Tibial nerve (tissue), 4 donors: ENCODE measurements at regions not wholly inside any gene's neighbourhood (a gene's known extent, or its start where the extent isn't known, plus 50 kb on each side); places are given as distances from the start of the nearest gene placed in this dataset.

Experiments
- EP300 ChIP-seq, 2 donors: sonication (generic); formaldehyde crosslinking; IDR thresholded peaks; one replicate each; pipeline ENCODE4 v1.6.1; 2017; ENCODE audit warnings: antibody characterized with exemption in 2 of 2, mild to moderate bottlenecking in 1 of 2
- POLR2A ChIP-seq, 2 donors: fragments of 450-650 bp; IDR thresholded peaks; one replicate each; pipeline ENCODE4 v1.6.1; 2017; ENCODE audit warnings: antibody characterized with exemption in 2 of 2, mild to moderate bottlenecking in 2 of 2, moderate library complexity in 2 of 2
- TF ChIP-seq, protein P1 (sequence below), 5 experiments: fragments of 200-600 bp in 3 of 5; fragments of 450-650 bp in 2 of 5; sonication (generic) in 3 of 5; IDR thresholded peaks; one replicate each; pipeline ENCODE4 v1.5.1; 2016 to 2019; ENCODE audit warnings: antibody characterized with exemption in 5 of 5, mild to moderate bottlenecking in 3 of 5, moderate library complexity in 2 of 5

GRCh38 chr7:125370502-125370901 lies 440.9 kb upstream of the POT1 start:
- TF ChIP-seq, protein P1, sequence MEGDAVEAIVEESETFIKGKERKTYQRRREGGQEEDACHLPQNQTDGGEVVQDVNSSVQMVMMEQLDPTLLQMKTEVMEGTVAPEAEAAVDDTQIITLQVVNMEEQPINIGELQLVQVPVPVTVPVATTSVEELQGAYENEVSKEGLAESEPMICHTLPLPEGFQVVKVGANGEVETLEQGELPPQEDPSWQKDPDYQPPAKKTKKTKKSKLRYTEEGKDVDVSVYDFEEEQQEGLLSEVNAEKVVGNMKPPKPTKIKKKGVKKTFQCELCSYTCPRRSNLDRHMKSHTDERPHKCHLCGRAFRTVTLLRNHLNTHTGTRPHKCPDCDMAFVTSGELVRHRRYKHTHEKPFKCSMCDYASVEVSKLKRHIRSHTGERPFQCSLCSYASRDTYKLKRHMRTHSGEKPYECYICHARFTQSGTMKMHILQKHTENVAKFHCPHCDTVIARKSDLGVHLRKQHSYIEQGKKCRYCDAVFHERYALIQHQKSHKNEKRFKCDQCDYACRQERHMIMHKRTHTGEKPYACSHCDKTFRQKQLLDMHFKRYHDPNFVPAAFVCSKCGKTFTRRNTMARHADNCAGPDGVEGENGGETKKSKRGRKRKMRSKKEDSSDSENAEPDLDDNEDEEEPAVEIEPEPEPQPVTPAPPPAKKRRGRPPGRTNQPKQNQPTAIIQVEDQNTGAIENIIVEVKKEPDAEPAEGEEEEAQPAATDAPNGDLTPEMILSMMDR (IDR thresholded peaks at IDR 0.05), result no peak
- TF ChIP-seq POLR2A (IDR thresholded peaks at IDR 0.05) (no peak), EP300 (IDR thresholded peaks at IDR 0.05) (no peak)
